H1 (cell line): ENCODE measurements at regions not wholly inside any gene's neighbourhood (a gene's known extent, or its start where the extent isn't known, plus 50 kb on each side); places are given as distances from the start of the nearest gene placed in this dataset.

Source experiments
- CTCF ChIA-PET: fragments of 300-600 bp; sonication (Branson Sonifier 250); formaldehyde crosslinking; loops from one replicate; lab custom pipeline; 2021; ENCODE audit not compliant: partially characterized antibody; lab: Charles Lee
- POLR2A ChIA-PET: fragments of 300-600 bp; sonication (Branson Sonifier 250); formaldehyde crosslinking; loops from one replicate; lab custom pipeline; 2021; ENCODE audit warnings: inconsistent platforms; ENCODE audit not compliant: partially characterized antibody; lab: Charles Lee
- DNase-seq, 2 experiments: peaks; one replicate each; pipeline versions ENCODE4 v3.0.0 to v3.0.0-alpha.2; 2010 to 2022; ENCODE audit warnings: low spot score in 2 of 2, low read depth in 1 of 2, mixed read lengths in 1 of 2
- FAIRE-seq: peaks from 2 replicates; lab custom pipeline; 2011; peaks lifted over from hg19 to GRCh38; lab: Jason Lieb, UNC
- H2AFZ ChIP-seq: 2 replicates; pipeline ENCODE4 v1.8.1; 2012; ENCODE audit warnings: low read length, inconsistent platforms
- H2AK5ac ChIP-seq: 2 replicates; pipeline ENCODE4 v1.6.1; 2013; ENCODE audit warnings: low read depth, low read length
- H2BK120ac ChIP-seq: replicated peaks from 2 replicates; pipeline ENCODE3; 2013; ENCODE audit warnings: low read depth, low read length, inconsistent platforms
- H2BK12ac ChIP-seq: 2 replicates; pipeline ENCODE4 v1.6.1; 2013; ENCODE audit warnings: low read depth, low read length
- H2BK15ac ChIP-seq: 2 replicates; pipeline ENCODE4 v1.6.1; 2013; ENCODE audit warnings: low read length
- H2BK20ac ChIP-seq: 2 replicates; pipeline ENCODE4 v1.6.1; 2013; ENCODE audit warnings: low read length
- H2BK5ac ChIP-seq: 2 replicates; pipeline ENCODE4 v1.6.1; 2013; ENCODE audit warnings: low read depth, low read length
- H3K14ac ChIP-seq: 2 replicates; pipeline ENCODE4 v1.6.1; 2013; ENCODE audit warnings: inconsistent platforms; ENCODE audit not compliant: insufficient read length
- H3K18ac ChIP-seq: 2 replicates; pipeline ENCODE4 v1.6.1; 2013; ENCODE audit warnings: low read length; ENCODE audit errors: extremely low read depth
- H3K23ac ChIP-seq: 2 replicates; pipeline ENCODE4 v1.6.1; 2013; ENCODE audit warnings: inconsistent platforms; ENCODE audit not compliant: insufficient read length
- H3K23me2 ChIP-seq: 2 replicates; pipeline ENCODE4 v1.6.1; 2013; ENCODE audit warnings: low read depth, low read length
- H3K27ac ChIP-seq: 2 replicates; pipeline ENCODE4 v1.6.1; 2011; ENCODE audit warnings: low read depth, low read length, inconsistent platforms
- H3K27me3 ChIP-seq, 4 experiments: replicated peaks in 1 of 4; 1 replicate in 1 of 4; 2 replicates in 3 of 4; pipeline versions ENCODE4 v1.6.1 to v1.8.1; 2011 to 2013; ENCODE audit warnings: low read length in 3 of 4, mild to moderate bottlenecking in 3 of 4, inconsistent platforms in 2 of 4, mixed read lengths in 2 of 4, moderate library complexity in 1 of 4; ENCODE audit not compliant: control insufficient read depth in 3 of 4, insufficient read depth in 3 of 4; ENCODE audit errors: extremely low read depth in 1 of 4
- H3K36me3 ChIP-seq, 4 experiments: 2 replicates each; pipeline versions ENCODE4 v1.6.1 to v1.8.1; 2011 to 2013; ENCODE audit warnings: mild to moderate bottlenecking in 4 of 4, low read length in 3 of 4, moderate library complexity in 2 of 4, control low read depth in 1 of 4, inconsistent platforms in 1 of 4; ENCODE audit not compliant: insufficient read depth in 4 of 4, control insufficient read depth in 2 of 4
- H3K4ac ChIP-seq: replicated peaks from 2 replicates; pipeline ENCODE3; 2013; ENCODE audit warnings: low read length, low read depth, mixed read lengths, inconsistent platforms; ENCODE audit not compliant: insufficient read length
- H3K4me1 ChIP-seq, 4 experiments: replicated peaks in 1 of 4; 1 replicate in 1 of 4; 2 replicates in 3 of 4; pipeline versions ENCODE4 v1.6.1 to v1.8.1; 2011 to 2013; ENCODE audit warnings: low read length in 3 of 4, inconsistent platforms in 2 of 4, mixed read lengths in 1 of 4; ENCODE audit not compliant: insufficient read depth in 4 of 4, control insufficient read depth in 3 of 4
- H3K4me2 ChIP-seq, 2 experiments: 2 replicates each; pipeline versions ENCODE4 v1.6.1 to v1.8.1; 2011 to 2013; ENCODE audit warnings: low read depth in 2 of 2, low read length in 2 of 2, control low read depth in 1 of 2, inconsistent platforms in 1 of 2, mild to moderate bottlenecking in 1 of 2; ENCODE audit not compliant: insufficient read depth in 1 of 2
- H3K4me3 ChIP-seq, 4 experiments: fragments of 200-600, 300-600 bp in 1 of 4; sonication (generic), shearing (Covaris generic), sonication (Bioruptor Twin) in 1 of 4; 2 replicates each; pipeline versions ENCODE4 v1.5.1 to v1.8.1; 2011 to 2016; ENCODE audit warnings: low read length in 4 of 4, low read depth in 3 of 4, control low read depth in 2 of 4, inconsistent platforms in 2 of 4, mild to moderate bottlenecking in 2 of 4, mixed read lengths in 1 of 4, moderate library complexity in 1 of 4; ENCODE audit not compliant: insufficient read depth in 2 of 4; ENCODE audit errors: extremely low read depth in 1 of 4
- H3K56ac ChIP-seq: replicated peaks from 2 replicates; pipeline ENCODE3; 2013; ENCODE audit warnings: low read depth, mild to moderate bottlenecking, mixed read lengths, low read length, inconsistent platforms; ENCODE audit not compliant: insufficient read length
- H3K79me1 ChIP-seq: 2 replicates; pipeline ENCODE4 v1.6.1; 2013; ENCODE audit warnings: low read depth, low read length, control low read depth
- H3K79me2 ChIP-seq, 2 experiments: 2 replicates each; pipeline versions ENCODE4 v1.6.1 to v1.8.1; 2012 to 2013; ENCODE audit warnings: low read length in 2 of 2, mild to moderate bottlenecking in 2 of 2, inconsistent platforms in 1 of 2; ENCODE audit not compliant: insufficient read depth in 2 of 2, control insufficient read depth in 1 of 2
- H3K9ac ChIP-seq, 4 experiments: replicated peaks in 1 of 4; 1 replicate in 1 of 4; 2 replicates in 3 of 4; pipeline versions ENCODE4 v1.6.1 to v1.8.1; 2011 to 2013; ENCODE audit warnings: low read depth in 3 of 4, low read length in 3 of 4, control low read depth in 2 of 4, mild to moderate bottlenecking in 2 of 4, moderate library complexity in 2 of 4, inconsistent platforms in 1 of 4; ENCODE audit errors: extremely low read depth in 1 of 4
- H3K9me3 ChIP-seq, 2 experiments: 2 replicates each; pipeline versions ENCODE4 v1.6.1 to v1.8.1; 2012 to 2013; ENCODE audit warnings: mild to moderate bottlenecking in 2 of 2, moderate library complexity in 2 of 2, control low read depth in 1 of 2, inconsistent platforms in 1 of 2, low read depth in 1 of 2, low read length in 1 of 2, mixed read lengths in 1 of 2; ENCODE audit not compliant: insufficient read depth in 2 of 2
- H4K20me1 ChIP-seq, 2 experiments: replicated peaks in 1 of 2; 2 replicates each; pipeline versions ENCODE3 to v1.8.1; 2011 to 2013; ENCODE audit warnings: inconsistent platforms in 2 of 2, low read length in 2 of 2, mild to moderate bottlenecking in 1 of 2; ENCODE audit not compliant: insufficient read depth in 2 of 2, control insufficient read depth in 1 of 2
- H4K5ac ChIP-seq: 2 replicates; pipeline ENCODE4 v1.6.1; 2013; ENCODE audit warnings: low read length, low read depth, mixed read lengths, inconsistent platforms; ENCODE audit not compliant: insufficient read length
- H4K8ac ChIP-seq: 2 replicates; pipeline ENCODE4 v1.8.0; 2013; ENCODE audit warnings: mild to moderate bottlenecking, moderate library complexity, low read length, inconsistent platforms; ENCODE audit not compliant: insufficient read depth; ENCODE audit errors: extremely low read depth
- H4K91ac ChIP-seq: replicated peaks from 2 replicates; pipeline ENCODE3; 2013; ENCODE audit warnings: low read length, mixed read lengths, inconsistent platforms; ENCODE audit not compliant: insufficient read length
- E2F6 ChIP-seq: IDR thresholded peaks from 2 replicates; pipeline ENCODE4 v1.6.1; 2012; ENCODE audit warnings: inconsistent platforms
- EP300 ChIP-seq, 2 experiments: IDR thresholded peaks; 1 replicate in 1 of 2; 2 replicates in 1 of 2; pipeline ENCODE4 v1.6.1; 2011 to 2012; ENCODE audit warnings: low read depth in 2 of 2, low read length in 2 of 2, mild to moderate bottlenecking in 2 of 2, borderline replicate concordance in 1 of 2, inconsistent platforms in 1 of 2, moderate library complexity in 1 of 2
- JUND ChIP-seq: IDR thresholded peaks from 2 replicates; pipeline ENCODE4 v1.6.1; 2011; ENCODE audit warnings: mild to moderate bottlenecking, improper control_type of control experiment, low read length
- NRF1 ChIP-seq: IDR thresholded peaks from 2 replicates; pipeline ENCODE4 v1.6.1; 2011; ENCODE audit warnings: mild to moderate bottlenecking, low read depth, low read length, improper control_type of control experiment
- RAD21 ChIP-seq, 2 experiments: IDR thresholded peaks in 1 of 2; conservative IDR thresholded peaks in 1 of 2; 2 replicates each; pipeline ENCODE4 v1.6.1; 2011; ENCODE audit warnings: low read depth in 2 of 2, low read length in 2 of 2, improper control_type of control experiment in 1 of 2, inconsistent platforms in 1 of 2, mild to moderate bottlenecking in 1 of 2, moderate library complexity in 1 of 2
- RBBP5 ChIP-seq: IDR thresholded peaks from 2 replicates; pipeline ENCODE4 v1.7.1; 2012; ENCODE audit warnings: low read depth, mild to moderate bottlenecking, inconsistent platforms, low read length, moderate library complexity, borderline replicate concordance
- SIN3A ChIP-seq, 2 experiments: IDR thresholded peaks in 1 of 2; conservative IDR thresholded peaks in 1 of 2; 2 replicates each; pipeline ENCODE4 v1.6.1; 2011 to 2012; ENCODE audit warnings: low read length in 2 of 2, improper control_type of control experiment in 1 of 2, low read depth in 1 of 2, mild to moderate bottlenecking in 1 of 2
- SRF ChIP-seq: IDR thresholded peaks from 2 replicates; pipeline ENCODE4 v1.6.1; 2011; ENCODE audit warnings: mild to moderate bottlenecking, low read depth, low read length, moderate library complexity
- TAF1 ChIP-seq: IDR thresholded peaks from 2 replicates; pipeline ENCODE4 v1.6.1; 2011; ENCODE audit warnings: mild to moderate bottlenecking, low read depth, low read length
- WGBS, 2 experiments: shearing (Covaris generic) in 1 of 2; methylation state at CpG; one replicate each; pipeline versions ENCODE4 v1.1.6 to v1.1.7; 2013 to 2015; ENCODE audit warnings: low lambda C conversion rate in 2 of 2, mixed read lengths in 2 of 2, inconsistent platforms in 1 of 2, low coverage in 1 of 2, missing lambda C conversion rate in 1 of 2; ENCODE audit not compliant: insufficient replicate concordance in 2 of 2, insufficient coverage in 1 of 2, insufficient read length in 1 of 2; ENCODE audit errors: extremely low coverage in 1 of 2, missing lambda C conversion rate in 1 of 2; 5-methylcytosine and 5-hydroxymethylcytosine counted together

GRCh38 chr7:16309129-16309528 lies 112.2 kb downstream of the CRPPA start:
- no peak for DNase-seq
- no peak overlapping the region for H2BK15ac ChIP-seq
- no peak for FAIRE-seq
- no peak overlapping the region for H4K91ac ChIP-seq
- no peaks in the 10 kb centered on the region for H3K27me3 ChIP-seq
- H3K79me2 ChIP-seq: no peaks in the 10 kb centered on the region
- no peak overlapping the region for H3K4me2 ChIP-seq
- H3K14ac ChIP-seq: no peak overlapping the region
- H3K56ac ChIP-seq: no peak overlapping the region
- no peak overlapping the region for H3K18ac ChIP-seq
- H3K36me3 ChIP-seq: no peaks in the 10 kb centered on the region
- H2BK5ac ChIP-seq: no peak overlapping the region
- H2BK120ac ChIP-seq: no peak overlapping the region
- no peak overlapping the region for H3K27ac ChIP-seq
- no peak overlapping the region for H3K23ac ChIP-seq
- H3K4me1 ChIP-seq: no peaks in the 10 kb centered on the region
- POLR2A ChIA-PET: no interaction called here
- H3K4ac ChIP-seq: no peak overlapping the region
- 97% methylated on average over 2 of the region's 2 CpGs; no CpG with 5 or more reads in 1 of the 2 experiments for WGBS, 2 experiments
- TF ChIP-seq NRF1 (no peak), RAD21 (IDR thresholded peaks at IDR 0.05 in 1 of 2, conservative IDR thresholded peaks at IDR 0.05 in 1 of 2; ENCODE audit: low read depth in 2 of 2, low read length in 2 of 2) (no peak), RBBP5 (no peak), SRF (no peak), SIN3A (conservative IDR thresholded peaks at IDR 0.05 in 1 of 2, IDR thresholded peaks at IDR 0.05 in 1 of 2; ENCODE audit: low read depth in 1 of 2, low read length in 2 of 2) (no peak), EP300 (IDR thresholded peaks at IDR 0.05; ENCODE audit: borderline replicate concordance in 1 of 2, low read depth in 2 of 2, low read length in 2 of 2) (no peak), TAF1 (no peak), JUND (no peak), E2F6 (no peak)
- TF ChIP-seq, all 59 proteins: peak for 0
- H3K23me2 ChIP-seq: no peaks in the 10 kb centered on the region
- no peak overlapping the region for H3K9ac ChIP-seq
- H3K4me3 ChIP-seq: no peak overlapping the region
- no peak overlapping the region for H4K5ac ChIP-seq
- CTCF ChIA-PET: interaction anchor here (0.7 kb wide), 1 partner anchor 32 kb away, joined by 3 read pairs; no protein-coding TSS in a partner anchor
- no peak overlapping the region for H2AFZ ChIP-seq
- no peak overlapping the region for H4K8ac ChIP-seq
- H3K79me1 ChIP-seq: no peaks in the 10 kb centered on the region
- H4K20me1 ChIP-seq: no peaks in the 10 kb centered on the region
- no peaks in the 10 kb centered on the region for H3K9me3 ChIP-seq
- H2AK5ac ChIP-seq: no peak overlapping the region
- H2BK12ac ChIP-seq: no peak overlapping the region
- H2BK20ac ChIP-seq: no peak overlapping the region
